HG02840 (cell line): ENCODE measurements at regions not wholly inside any gene's neighbourhood (a gene's known extent, or its start where the extent isn't known, plus 50 kb on each side); places are given as distances from the start of the nearest gene placed in this dataset.
"Not testable (repeated sequence)": the region's sequence is repeated elsewhere in the genome, so short reads cannot be mapped to it uniquely, and the experiment has no call there.

Experiments used
- ATAC-seq: cut with Tn5 transposase; IDR thresholded peaks from one replicate; pipeline ENCODE4 v1.9.1; 2021; ENCODE audit warnings: mild to moderate bottlenecking, moderate library complexity, moderate number of reproducible peaks; ENCODE audit not compliant: unreplicated experiment, low FRiP score

DNA sequence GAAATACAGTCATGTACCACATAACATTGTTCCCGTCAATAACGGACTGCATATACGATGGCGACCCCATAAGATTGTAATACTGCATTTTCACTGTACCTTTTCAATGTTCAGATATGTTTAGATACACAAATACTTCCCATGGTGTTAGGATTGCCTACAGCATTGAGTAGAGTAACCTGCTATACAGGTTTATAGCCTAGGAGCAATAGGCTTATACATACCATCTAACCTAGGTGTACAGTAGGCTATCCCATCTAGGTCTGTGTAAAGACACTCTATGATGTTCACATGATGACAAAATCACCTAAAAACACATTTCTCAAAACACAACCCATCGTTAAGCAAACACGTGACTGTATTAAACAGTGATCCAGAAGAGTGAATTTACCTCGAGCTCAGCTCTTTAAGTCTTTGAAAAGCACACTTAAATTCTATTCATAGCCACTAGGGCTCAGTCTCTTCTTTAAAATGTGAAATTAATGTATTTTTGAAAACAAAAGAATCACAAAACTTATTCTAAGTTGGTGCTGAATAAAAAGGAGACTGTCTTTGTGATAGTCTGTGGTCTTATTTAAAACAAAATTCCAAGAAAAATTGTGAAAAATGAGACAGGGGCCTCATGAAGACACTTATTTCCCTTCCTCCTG, 239.1 kb upstream of the ARID2 start:
- no peak for ATAC-seq

DNA sequence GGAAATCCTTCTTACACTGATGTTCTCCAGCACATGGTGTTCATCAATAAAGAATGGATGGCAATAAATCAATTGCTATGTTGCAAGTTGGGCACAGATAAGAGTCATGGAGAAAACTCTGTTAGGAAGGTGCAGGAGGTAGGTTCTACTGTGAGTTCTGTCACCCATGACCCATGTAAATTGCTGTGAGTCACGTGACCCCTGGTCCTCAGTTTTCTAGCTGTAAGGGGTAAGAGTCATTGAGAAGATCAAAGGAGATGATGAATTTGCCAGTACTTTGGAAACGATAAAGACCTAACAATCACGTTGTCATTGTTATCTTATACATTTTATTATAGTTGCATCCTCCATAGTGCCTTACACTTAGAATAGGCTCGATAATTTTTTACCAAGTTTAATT, 235.2 kb upstream of the ARID2 start:
- ATAC-seq: no peak

DNA sequence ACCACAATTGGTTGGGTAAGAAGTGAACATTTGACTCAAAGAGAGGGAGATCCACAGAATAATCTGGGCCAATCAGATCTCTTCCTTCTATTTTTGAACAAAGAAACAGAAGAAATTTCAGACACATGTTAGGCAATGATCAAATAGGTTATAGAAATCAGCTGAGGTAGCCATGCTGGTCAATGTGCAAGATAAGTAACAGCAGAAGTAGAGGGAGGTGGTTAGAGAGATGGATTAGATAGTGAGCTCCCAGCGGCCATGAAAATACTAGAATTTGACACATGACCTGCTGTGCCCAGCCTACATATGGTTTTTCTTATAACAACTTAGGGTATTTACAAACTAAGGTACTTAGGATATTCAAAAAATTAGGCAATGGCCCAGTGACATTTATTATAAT, 230.9 kb upstream of the ARID2 start:
- ATAC-seq: no peak

DNA sequence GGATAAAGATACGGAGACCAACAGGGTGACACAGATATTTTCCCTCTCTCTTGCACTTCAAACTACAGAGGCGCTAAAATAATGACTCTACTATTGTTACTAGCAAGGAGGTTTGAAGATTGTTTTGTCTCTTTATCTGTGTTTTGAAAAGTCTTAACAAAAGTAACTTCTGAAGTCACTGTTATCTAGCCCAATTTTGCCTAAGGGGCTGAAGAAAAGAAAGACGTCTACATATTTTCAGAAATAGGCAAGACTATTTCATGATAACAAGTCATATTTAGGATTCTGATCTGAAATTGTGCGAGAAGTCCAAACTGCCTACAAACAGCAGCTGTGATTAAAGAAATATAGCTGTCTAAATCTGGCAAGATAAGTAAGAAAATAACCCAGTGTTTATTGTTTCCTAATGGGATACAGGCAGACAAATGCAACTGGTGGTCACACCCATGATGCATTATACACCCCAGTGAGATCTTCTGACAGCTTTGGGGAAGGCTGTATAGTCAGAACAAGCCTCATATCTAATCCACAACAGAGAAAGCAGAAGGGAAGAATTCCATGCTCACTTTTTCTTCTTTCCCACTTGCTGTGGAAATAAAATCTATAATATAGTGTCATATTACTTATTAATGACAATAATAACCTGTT, 226.9 kb upstream of the ARID2 start:
- ATAC-seq: no peak

DNA sequence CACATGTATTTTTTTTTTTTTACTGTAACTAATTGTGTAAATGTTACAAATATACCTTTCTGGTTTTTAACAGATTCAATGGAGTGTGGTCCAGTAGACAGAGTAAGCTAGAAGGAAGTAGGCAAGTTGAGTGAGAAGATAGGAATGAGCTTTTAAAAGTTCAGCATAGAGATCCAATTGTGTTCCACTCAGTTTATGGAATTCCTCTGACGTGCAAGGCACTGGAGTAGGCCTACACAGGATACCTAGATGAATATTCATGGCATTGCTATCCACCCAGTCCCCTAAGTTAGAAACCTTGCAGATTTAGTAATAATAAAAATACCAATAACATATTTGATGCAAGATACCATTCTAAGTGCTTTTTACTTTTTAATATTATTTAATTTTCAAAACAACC, 225.6 kb upstream of the ARID2 start:
- ATAC-seq: no peak

DNA sequence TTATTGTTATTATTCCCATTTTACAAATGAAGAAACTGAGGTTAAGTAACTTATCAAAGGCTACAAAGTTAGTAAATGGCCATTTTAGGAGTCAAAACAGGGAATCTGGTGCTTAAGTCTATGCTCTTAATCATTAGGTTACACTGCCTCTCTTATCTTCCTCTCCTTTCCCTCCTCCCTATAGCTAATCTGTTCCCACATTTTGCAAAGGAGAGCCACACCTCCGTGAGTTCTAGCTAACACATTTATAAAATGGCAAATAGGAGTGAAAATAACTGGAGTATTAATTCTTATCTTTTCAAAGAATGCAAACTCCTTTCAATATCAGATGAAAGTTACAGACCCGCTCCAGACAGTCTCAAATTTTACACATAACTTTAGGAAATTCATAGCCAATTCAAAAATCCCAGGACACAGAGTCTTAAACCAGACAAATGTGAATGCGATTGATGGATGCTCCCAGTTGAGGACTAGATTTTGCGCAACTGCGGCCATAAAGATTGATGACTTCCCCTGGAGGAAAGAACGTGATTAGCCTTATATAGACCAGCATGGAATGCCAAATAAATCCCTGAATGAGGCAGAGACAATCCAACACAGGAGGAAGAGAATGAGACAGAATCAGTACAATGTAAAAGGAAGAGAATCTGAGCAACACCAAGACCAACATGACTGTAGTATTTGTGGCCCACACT, 225.0 kb upstream of the ARID2 start:
- no peak for ATAC-seq

DNA sequence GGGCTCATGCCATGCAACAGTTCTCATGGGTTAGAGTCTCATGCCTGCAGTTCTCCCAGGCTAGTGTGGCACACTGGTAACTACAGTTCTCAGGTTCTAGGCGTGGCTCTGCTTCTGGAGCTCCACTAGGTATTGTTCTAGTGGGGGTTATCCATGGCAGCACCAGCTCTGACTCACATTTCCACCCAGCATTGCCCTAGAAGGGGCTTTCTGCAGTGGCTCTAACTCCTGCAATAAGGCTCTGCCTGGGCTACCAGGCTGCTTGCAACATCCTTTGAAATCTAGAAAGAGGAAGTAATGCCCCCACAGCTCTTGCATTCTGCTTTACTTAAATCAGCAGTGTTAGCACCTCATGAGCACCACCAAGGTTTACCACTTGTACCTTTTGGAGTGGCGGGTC, 220.3 kb upstream of the ARID2 start:
- no peak for ATAC-seq

DNA sequence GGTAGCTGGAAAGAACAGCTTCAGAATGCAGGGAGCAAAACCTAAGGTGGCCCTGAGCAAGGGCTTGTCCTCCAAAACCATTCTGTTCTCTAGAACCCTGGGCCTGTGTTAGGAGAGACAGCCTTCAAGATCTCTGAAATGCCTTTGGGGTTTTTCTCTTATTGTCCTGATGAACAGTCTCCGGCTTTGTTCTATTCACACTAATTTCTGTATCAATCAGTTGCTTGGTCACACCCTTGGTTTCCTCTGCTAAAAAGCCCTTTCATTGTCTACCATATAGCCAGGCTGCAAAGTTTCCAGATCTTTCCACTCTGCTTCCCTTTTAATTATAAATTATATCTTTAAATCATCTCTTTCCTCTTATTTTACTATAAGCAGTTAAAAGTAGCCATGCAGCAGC, 219.9 kb upstream of the ARID2 start:
- no peak for ATAC-seq

DNA sequence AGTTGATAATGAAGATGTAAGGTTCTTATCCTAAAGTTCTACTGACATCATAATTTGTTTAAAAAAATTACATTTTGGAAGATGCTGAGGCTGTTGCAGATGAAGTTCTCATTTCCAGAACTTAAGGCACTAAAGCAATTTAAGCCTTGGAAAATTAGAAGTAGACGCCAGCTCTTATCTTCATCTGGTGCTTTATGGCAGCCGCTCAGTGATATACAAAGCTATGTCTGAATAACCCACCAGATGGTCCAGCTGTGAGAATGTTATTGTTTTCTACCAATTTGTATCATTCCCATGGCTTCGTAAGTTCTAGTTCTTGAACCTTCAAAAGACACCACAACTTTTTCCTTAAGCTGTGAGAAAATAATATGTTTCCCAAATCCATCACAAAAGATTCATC, 212.1 kb upstream of the ARID2 start:
- ATAC-seq: no peak

DNA sequence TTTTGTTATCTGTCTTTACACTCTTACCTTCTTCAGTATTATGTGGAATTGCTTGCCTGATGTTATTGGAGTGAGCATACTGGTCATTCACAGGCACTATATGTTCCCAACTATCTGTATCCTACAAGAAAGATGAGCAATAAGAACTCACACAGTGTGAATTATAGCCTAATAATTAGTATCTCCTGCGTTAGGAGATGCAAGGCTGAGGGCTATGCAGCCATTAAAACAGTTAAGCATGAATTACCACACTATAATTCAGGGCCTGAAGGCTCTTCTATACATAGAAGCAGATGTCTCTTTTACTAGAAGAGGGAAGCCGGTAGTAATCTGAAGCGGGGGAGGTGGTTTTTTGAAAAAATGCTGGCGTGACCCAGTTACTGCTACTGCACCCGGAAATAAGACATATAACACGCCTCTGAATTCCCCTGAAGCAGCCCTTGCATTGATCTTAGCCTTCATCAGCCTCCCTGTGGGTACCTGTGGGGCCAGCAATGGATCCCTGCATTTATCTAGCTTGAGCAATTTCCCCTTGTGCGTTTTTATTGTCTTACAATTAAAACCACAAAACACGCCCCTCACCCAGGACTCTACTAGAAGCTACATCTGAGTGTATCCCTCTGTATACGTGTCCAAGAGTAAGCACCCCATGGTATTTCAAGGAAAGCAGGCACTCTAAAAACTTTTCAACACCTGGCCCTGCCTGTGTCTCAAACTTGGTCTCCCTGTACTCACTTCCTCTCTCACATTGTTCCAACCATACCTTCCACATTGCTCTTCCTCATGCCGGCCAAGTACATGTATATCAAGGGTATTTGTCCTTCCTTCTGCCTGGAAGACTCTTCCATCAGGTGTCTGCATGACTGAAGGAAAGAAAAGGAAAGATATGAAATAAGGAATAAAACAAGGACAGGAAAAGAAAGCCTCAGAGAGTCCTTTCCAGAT, 210.9 kb upstream of the ARID2 start:
- ATAC-seq: no peak

DNA sequence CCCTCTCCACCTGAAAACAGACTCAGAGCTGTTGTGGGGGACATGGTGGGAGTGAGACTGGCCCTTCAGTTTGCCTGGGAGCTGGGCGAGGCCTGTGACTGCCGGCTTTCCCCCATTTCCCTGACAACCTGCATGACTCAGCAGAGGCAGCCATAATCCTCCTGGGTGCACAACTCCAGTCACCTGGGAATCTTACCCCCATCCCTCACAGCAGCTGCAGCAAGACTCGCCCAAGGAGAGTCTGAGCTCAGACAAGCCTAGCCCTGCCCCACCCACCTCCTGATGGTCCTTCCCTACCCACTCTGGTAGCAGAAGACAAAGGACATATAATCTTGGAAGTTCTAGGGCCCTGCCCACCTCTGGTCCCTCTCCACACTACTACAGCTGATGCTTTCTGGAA, 207.3 kb upstream of the ARID2 start:
- no peak for ATAC-seq

DNA sequence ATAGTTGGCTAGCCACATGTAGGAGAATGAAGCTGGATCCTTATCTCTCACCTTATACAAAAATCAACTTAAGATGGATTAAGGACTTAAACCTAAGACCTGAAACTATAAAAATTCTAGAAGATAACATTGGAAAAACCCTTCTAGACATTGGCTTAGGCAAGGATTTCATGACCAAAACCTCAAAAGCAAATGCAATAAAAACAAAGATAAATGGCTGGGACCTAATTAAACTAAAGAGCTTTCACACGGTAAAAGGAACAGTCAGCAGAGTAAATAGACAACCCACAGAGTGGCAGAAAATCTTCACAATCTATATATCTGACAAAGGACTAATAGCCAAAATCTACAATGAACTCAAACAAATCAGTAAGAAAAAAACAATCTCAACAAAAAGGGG, 202.7 kb upstream of the ARID2 start:
- not testable (repeated sequence) for ATAC-seq

DNA sequence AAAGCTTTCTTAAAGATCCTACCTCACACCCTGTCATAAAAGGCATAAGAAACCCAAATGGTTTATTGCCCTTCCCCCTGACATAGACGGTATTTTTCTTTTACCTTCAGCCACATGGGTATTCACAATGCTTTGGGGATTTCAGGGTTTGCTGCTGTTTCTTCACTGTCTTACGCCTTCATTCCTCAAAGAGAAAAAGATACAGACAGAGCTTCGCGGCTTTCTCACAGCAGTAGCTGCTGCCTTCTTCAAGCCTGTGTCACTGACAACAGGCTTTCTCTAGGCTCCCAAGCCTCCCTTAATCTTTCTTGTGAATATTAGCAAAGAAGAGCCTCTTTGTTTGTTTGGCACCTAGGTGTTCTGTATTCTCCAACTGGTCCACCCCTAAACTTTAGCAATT, 197.4 kb upstream of the ARID2 start:
- no peak for ATAC-seq

DNA sequence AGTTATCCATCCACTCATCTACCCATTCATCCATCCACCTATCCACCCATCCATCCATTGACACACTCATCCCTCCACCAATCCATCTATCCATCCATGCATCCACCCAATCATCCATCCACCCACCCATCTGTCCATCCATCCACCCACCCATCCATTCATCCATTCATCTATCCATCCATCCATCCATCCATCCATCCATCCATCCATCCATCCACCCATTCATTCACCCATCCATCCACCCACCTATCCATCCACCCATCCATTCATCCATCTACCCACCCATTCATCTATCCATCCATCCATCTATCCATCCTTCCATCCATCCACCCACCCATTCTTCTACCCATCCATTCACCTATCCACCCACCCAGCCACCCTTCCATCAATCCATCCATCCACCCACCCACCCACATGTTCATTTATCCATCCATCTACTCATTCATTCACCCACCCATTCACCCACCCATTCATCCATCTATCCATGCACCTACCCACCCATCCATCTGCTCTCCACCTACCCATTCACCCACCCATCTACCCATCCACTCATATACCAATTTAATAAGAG, 193.8 kb upstream of the ARID2 start:
- ATAC-seq: no peak

DNA sequence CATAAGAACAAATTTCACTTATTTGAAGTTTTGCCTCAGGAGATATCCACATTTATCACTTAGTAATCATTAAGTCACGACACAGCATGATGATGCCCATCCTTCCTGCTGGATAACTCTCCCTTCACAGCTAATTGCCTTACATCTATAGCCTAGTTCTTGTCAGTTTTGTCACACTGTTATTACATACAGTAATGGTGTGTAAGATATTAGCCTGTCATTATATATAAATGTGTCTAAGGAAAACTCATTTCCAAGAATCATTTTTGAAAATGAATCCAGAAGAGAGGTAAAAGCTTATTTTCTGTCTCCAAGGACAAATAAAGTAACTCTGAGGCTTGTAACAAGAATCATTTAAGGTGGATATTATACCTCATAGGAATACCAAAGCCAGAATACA, 193.2 kb upstream of the ARID2 start:
- ATAC-seq: no peak

DNA sequence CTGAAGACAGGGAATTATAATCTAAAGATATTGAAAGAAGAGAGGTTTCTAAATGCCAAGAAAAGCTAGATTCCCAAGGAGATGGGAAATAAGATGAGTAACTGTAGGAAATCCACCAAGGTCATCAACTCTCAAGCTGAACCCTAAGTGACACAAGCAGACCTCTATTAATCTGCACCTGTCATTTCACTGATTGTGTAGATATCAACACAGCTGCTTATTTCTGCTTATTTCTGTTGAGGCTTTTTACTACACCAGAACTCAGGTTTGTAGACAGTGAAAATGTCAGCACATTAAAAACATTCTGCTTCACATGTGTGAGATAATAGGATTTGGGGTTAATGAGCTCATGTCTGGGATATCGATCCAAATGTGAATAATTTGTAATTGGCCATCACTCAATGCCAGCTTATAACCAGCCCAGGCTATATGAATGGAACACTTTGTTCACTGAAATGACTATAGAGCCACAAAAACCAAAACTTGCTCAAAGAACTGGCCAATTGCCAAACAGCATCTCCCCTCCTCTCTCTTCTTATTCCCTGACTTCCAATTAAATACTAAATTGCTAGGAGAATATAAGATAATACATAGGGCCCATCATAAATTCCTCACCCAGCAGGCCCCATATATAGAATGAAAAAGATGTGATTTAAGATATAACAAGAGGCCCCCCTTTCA, 188.7 kb upstream of the ARID2 start:
- no peak for ATAC-seq

DNA sequence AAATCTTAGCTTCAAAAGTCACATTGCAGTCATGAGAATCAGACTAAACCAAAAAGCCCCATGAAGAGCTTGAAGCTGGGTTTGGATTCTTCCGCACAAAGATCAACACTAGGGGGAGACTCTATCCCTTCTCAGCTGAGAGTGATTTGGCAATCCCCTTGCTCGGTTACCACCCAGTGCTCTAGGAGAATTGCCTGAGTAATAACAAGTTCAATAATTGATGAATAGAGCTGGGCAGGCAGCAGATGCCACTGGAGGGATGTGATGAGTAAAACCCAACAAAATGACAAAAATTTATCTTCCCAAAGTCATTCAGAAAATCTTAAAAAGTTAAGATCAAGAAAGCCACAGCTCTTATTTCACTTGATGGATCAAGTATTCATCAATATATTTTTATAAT, 185.6 kb upstream of the ARID2 start:
- peak; percentile 75 for ATAC-seq

DNA sequence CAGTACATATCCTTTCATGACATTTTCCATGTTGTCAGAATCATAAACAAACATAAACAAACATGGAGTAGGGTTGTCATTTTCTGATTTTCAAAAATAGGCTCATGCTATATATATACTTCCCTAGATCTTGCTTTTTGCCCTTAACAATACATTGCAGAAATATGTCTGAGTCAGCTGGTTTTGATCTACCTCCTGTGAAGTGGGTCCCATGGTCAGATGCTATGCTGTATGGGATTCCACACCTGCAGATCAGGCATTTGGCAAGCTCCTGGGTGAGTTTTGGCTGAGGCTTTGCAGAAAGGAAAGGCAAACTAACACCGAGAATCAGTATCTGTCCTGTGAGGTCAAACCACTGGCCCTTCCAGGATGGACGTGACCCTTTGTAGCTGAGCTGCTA, 183.0 kb upstream of the ARID2 start:
- no peak for ATAC-seq

DNA sequence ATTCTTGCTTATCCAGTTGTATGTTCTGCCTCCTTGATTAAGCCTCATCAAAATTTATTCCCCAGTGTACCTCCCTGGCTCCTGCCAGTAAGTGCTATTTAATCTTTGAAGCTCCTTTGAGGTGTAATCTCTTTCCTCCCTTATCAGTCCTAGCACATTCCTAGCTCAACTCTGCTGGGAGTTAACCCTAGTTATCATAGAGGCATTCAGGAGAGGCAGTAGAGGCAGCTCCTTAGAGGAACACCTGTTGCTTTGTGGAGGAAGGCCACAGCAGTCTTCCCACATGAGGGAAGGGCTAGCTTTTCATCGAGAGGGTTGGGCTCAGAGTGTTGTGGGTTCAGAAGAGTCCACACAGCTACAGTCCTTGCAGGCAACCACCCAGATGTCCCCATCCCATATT, 182.4 kb upstream of the ARID2 start:
- no peak for ATAC-seq

DNA sequence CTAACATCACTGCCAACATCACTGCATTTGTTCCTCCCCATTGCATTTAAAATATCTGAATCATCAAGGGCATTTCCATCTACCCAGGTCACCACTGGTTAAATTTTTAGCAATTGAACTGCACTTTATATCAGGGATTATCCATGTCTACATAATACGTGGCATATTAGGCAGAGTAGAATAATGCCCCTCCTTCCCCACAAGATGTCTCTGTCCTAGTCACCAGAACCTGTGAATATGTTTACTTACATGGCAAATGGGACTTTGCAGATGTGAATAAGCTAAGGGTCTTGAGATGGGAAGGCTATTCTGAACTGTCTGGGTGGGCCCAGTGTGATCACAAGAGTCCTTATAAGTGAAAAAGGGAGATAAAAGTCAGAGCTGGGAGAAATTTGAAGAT, 181.7 kb upstream of the ARID2 start:
- ATAC-seq: no peak
